Fibroblast of skin of abdomen (primary cell): ENCODE measurements at regions not wholly inside any gene's neighbourhood (a gene's known extent, or its start where the extent isn't known, plus 50 kb on each side); places are given as distances from the start of the nearest gene placed in this dataset.

Experiments
- DNase-seq: peaks from one replicate; pipeline ENCODE4 v3.0.0-alpha.2; 2013

DNA sequence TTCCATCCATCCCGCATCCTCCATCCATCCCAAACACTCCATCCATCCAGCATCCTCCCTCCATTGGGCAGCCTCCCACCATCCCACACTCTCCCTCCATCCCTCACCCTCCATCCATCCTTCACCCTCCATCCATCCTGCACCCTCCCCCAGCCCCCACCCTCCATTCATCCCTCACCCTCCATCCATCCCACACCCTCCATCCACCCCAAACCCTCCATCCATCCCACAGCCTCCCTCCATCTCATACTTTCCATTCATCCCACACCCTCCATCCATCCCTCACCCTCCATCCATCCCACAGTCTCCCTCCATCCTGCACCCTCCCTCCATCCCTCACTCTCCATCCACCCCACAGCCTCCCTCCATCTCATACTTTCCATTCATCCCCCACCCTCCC, 60.4 kb downstream of the FOXI2 start:
- DNase-seq: peak; percentile 1

GRCh38 chr10:127798111-127798510, 61.1 kb downstream of the FOXI2 start:
- DNase-seq: no peak

GRCh38 chr10:127801302-127801701, 64.3 kb downstream of the FOXI2 start:
- no peak for DNase-seq

GRCh38 chr10:127802531-127803095, 65.6 kb downstream of the FOXI2 start:
- no peak for DNase-seq

GRCh38 chr10:127804696-127805095, 67.7 kb downstream of the FOXI2 start:
- DNase-seq: no peak

DNA sequence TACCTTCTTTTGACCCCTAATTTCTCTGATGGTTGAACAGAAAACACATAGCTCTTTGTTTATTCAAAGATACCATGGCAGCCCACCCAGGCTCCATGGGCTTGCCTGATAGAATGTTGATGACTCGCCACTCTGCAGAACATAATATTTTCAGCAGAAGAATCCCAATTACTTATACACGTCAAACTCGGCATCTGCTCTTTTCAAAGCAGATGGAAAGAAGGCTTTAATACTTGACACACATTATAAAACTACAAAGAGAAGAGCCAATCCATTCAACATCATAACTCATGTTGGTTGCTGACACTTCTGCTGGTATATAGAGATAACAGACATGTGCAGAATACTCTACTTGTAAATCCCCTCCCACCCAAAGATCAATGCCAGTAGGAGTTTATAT, 69.0 kb downstream of the FOXI2 start:
- DNase-seq: no peak

DNA sequence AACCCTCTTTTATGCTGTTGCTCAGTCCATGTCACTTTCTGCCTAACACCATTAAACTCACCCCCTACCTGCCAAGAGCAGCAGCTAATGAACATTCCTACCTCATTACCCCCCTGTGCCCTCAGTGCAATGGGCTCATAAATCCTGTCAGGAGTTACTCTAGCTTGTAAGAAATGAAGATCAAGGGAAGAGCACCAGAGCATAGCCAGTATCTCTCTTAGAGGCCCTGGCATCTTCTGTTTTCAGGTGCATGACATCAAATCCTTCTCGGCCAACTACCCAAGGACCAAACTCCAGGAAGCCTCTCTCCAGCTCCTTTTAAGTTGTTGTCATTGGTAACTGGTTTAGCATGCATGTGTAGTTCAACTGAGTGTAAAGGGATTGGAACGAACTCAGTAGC, 75.1 kb downstream of the FOXI2 start:
- no peak for DNase-seq

- DNase-seq: no peak
These were observed 76.3 kb downstream of the FOXI2 start for GRCh38 chr10:127813290-127813689.

- DNase-seq: no peak
These were observed 77.6 kb downstream of the CLRN3 start for GRCh38 chr10:127815147-127815546.

DNA sequence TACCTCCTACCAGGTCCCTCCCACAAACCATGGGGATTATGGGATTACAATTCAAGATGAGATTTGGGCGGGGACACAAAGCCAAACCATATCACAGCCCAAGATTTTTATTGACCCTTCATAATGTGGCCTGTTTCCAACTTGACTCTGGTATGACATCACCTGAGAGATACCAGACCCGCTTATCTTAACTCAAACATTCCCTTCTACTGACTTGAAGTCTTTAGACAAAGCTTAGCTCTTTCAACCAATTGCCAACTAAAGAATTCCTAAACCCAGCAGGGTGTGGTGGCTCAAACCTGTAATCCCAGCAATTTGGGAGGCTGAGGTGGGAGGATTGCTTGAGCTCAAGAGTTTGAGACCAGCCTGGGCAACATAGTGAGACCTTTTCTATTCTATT, 67.9 kb downstream of the CLRN3 start:
- DNase-seq: no peak

- no peak for DNase-seq
These were observed 66.5 kb downstream of the CLRN3 start for GRCh38 chr10:127826154-127826725.

GRCh38 chr10:127827354-127828140, 65.2 kb downstream of the CLRN3 start:
- no peak for DNase-seq
